Astrocyte (in vitro differentiated cells and primary cell): ENCODE measurements at regions not wholly inside any gene's neighbourhood (a gene's known extent, or its start where the extent isn't known, plus 50 kb on each side); places are given as distances from the start of the nearest gene placed in this dataset.

Experiments
- EZH2 ChIP-seq: IDR thresholded peaks from 2 replicates; pipeline ENCODE4 v1.6.1; 2012; ENCODE audit warnings: mild to moderate bottlenecking, low read length, inconsistent platforms; ENCODE audit not compliant: insufficient read depth
- TF ChIP-seq, protein P1 (sequence below): IDR thresholded peaks from 2 replicates; pipeline ENCODE4 v1.5.1; 2011; ENCODE audit warnings: low read depth, mild to moderate bottlenecking, inconsistent platforms, low read length, moderate library complexity; ENCODE audit not compliant: insufficient read depth

DNA sequence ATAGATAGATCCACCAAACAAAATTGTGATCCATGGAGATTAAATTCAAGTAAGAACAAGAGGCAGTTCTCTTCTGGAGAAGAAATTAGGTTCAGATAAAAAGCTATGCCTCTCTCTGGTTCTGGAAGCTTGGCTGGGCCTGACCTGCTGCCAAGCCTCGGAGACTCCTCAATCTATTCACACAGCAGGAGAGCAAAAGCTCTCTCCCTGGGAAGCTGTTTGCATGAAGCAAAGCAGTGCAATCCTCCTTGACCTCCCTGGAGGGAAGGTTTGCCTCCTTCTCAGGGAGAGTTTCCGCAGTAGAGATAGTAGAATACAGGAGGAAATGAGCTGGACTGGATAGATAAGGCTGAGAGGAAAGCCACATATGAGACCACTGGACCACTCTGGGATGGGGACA is 78.1 kb upstream of the GNAO1 start:
- TF ChIP-seq, protein P1, sequence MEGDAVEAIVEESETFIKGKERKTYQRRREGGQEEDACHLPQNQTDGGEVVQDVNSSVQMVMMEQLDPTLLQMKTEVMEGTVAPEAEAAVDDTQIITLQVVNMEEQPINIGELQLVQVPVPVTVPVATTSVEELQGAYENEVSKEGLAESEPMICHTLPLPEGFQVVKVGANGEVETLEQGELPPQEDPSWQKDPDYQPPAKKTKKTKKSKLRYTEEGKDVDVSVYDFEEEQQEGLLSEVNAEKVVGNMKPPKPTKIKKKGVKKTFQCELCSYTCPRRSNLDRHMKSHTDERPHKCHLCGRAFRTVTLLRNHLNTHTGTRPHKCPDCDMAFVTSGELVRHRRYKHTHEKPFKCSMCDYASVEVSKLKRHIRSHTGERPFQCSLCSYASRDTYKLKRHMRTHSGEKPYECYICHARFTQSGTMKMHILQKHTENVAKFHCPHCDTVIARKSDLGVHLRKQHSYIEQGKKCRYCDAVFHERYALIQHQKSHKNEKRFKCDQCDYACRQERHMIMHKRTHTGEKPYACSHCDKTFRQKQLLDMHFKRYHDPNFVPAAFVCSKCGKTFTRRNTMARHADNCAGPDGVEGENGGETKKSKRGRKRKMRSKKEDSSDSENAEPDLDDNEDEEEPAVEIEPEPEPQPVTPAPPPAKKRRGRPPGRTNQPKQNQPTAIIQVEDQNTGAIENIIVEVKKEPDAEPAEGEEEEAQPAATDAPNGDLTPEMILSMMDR, result no peak
- TF ChIP-seq EZH2, result no peak
